Loucy (cell line): ENCODE measurements at regions not wholly inside any gene's neighbourhood (a gene's known extent, or its start where the extent isn't known, plus 50 kb on each side); places are given as distances from the start of the nearest gene placed in this dataset.

Experiments used
- CTCF ChIP-seq: fragments of 200-600 bp; sonication (generic); conservative IDR thresholded peaks from 2 replicates; pipeline ENCODE4 v1.5.1; 2014; ENCODE audit warnings: mild to moderate bottlenecking, antibody characterized with exemption, low read length
- EZH2phosphoT487 ChIP-seq: fragments of 200-600 bp; IDR thresholded peaks from 2 replicates; pipeline ENCODE4 v1.6.1; 2018; ENCODE audit warnings: antibody characterized with exemption, mild to moderate bottlenecking, moderate library complexity, borderline replicate concordance

DNA sequence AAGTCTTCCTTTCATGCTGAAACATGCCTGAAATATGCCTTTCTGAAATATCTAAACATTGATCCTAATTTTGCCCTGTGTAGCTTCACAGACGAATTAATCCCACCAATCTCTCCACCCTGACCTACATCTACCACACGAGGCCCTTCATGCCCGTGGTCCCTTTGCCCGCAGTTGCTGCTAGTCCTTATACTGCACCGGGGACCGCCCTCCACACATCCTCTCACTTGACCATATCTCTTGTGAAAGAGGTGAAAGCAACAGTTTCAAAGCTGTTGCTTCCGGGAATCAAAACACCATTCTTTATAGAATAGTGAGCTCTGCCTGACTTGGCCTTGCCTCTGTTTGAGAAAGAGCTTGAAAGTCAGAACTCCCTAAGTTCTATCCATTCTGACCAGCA, 499.5 kb downstream of the NTRK3 start:
- no peak for TF ChIP-seq EZH2phosphoT487
- TF ChIP-seq CTCF, result no peak
